Activated naive CD4-positive, alpha-beta T cell treated with anti-CD3 and anti-CD28 coated beads, Interleukin-2, amount 50 U/mL, for 72 hours (primary cell): ENCODE measurements at regions not wholly inside any gene's neighbourhood (a gene's known extent, or its start where the extent isn't known, plus 50 kb on each side); places are given as distances from the start of the nearest gene placed in this dataset.

ENCODE experiments used
- ATAC-seq, 2 donors: fragments of 150-1000 bp; cut with Tn5 transposase; 2 replicates each; pipeline ENCODE4 v1.10.0; 2021; ENCODE audit warnings: mild to moderate bottlenecking in 2 of 2, moderate library complexity in 2 of 2
- DNase-seq, 2 donors: peaks; one replicate each; pipeline ENCODE4 v3.0.0; 2021 to 2022; ENCODE audit warnings: low spot score in 2 of 2
- H3K27ac Mint-ChIP-seq, 2 donors: one replicate each; pipeline ENCODE4 v1.8.0; 2022; ENCODE audit warnings: mild to moderate bottlenecking in 2 of 2, mixed read lengths in 2 of 2
- H3K36me3 Mint-ChIP-seq, 2 donors: one replicate each; pipeline ENCODE4 v1.8.0; 2022; ENCODE audit warnings: mixed read lengths in 2 of 2
- H3K9me3 Mint-ChIP-seq, 2 donors: one replicate each; pipeline ENCODE4 v1.8.0; 2022; ENCODE audit warnings: mixed read lengths in 2 of 2

DNA sequence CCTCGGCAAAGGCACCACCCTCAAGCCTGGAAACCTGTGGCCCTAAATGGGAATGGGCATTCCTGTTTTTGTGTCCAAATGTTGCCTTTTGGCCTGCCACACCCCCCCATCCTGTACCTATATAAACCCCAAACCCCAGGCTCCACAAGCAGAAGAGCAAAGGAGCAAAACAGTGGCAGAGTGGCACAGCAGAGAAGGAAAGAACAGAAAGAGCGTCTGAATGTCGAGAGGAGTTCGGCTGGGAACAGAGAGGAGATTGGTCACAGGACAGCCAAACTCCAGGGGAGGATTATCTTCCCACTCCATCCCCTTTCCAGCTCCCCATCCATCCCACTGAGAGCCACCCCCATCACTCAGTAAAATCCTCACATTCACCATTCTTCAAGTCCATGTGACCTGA is 58.0 kb upstream of the PREP start:
- Mint-ChIP-seq H3K9me3 (peaks cover 6 to 9% of the 10 kb centered on the region in 2 donors), H3K27ac (no peak overlapping the region)

DNA sequence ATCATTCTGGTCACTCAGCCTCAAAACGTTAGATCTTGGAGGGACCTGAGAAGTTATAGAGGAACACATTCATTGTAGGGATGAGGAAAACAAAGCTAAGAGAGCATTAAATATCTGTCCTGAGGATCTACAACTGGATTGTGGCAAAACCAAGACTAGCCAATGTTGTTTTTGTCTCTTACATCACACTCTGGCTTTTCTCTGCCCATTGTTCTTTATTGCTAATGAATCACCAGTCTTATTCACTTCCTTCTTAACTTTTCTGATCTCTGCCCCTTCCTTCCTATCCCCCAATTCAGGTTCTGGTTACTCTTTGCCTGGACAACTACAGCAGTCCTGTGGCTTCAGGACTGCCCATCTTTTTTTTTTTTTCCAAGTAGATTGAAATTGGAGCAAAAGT is 57.0 kb upstream of the PREP start:
- DNase-seq (no peak), ATAC-seq (no peak)
- H3K9me3 Mint-ChIP-seq: peaks cover 3% of the 10 kb centered on the region in 2 donors
- no peak overlapping the region for H3K27ac Mint-ChIP-seq
- peaks cover 0 to 7% of the 10 kb centered on the region in 2 donors for H3K36me3 Mint-ChIP-seq

More for the DNA sequence above, 58.0 kb upstream of the PREP start:
- no peak for ATAC-seq
- no peak for DNase-seq
- H3K36me3 Mint-ChIP-seq: peaks cover 0 to 13% of the 10 kb centered on the region in 2 donors

DNA sequence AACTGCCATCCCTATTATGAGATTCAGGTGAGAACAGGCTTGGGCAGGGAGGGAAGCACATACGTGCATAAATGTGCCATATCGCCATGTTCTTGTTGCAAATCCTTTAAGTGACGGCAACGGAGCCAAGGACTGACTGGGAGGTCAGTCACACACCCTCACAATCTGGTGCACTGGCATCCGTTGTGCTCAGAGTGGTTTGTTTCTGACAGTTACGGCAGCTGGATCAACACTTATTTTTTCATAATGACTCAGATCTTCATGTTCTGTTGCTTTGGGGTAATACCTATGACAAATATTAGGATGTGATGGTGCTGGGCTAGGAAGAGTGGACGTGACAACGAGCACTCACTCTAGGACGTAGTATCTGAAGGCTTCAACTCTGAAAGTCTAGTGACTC is 56.2 kb upstream of the PREP start:
- Mint-ChIP-seq H3K36me3 (no peaks in the 10 kb centered on the region), H3K27ac (no peak overlapping the region), H3K9me3 (peaks cover 0 to 5% of the 10 kb centered on the region in 2 donors)
- ATAC-seq (peak; percentile 66 to 75), DNase-seq (no peak)

DNA sequence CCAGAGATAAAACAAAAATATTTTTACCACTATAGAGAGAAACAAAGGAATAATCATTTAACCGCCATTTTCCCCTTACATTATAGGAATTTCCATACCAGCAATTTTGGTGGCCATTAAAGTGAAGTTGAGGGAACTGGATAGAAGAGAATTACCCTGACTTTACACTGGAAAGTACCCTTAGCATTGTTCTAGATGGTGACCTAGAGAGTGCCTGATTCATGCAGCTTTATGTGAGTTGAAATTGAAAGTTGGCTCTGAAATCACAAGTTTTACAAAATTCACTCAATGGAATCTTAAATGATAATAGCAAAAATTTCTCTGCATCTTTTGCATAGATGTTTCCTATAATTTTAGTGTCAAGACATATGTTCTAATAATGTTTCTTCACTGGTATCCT is 55.7 kb upstream of the PREP start:
- H3K9me3 Mint-ChIP-seq: peaks cover 0 to 6% of the 10 kb centered on the region in 2 donors
- H3K36me3 Mint-ChIP-seq: no peaks in the 10 kb centered on the region
- H3K27ac Mint-ChIP-seq: no peak overlapping the region
- DNase-seq: no peak
- no peak for ATAC-seq

DNA sequence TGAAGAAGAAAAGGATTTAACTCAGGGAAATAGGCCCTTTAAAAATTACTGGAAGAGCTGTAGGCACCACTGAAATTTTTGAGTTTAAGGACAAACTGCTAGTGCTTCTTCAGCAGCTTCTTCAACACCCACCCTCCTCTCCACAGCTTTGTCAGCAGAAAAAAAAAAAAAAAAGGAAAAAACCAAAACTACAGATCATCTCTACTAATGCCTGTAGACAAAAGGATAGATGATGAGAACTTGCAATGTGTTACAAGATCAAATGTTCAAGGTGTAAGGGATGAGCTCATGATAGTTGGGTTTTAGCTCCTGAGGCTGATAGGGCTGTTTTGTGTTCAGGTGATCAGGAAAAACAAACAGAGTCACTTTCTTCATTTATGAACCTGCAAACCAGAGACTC is 55.2 kb upstream of the PREP start:
- DNase-seq (no peak), ATAC-seq (no peak)
- peaks cover 0 to 6% of the 10 kb centered on the region in 2 donors for H3K9me3 Mint-ChIP-seq
- no peak overlapping the region for H3K27ac Mint-ChIP-seq
- H3K36me3 Mint-ChIP-seq: no peaks in the 10 kb centered on the region

DNA sequence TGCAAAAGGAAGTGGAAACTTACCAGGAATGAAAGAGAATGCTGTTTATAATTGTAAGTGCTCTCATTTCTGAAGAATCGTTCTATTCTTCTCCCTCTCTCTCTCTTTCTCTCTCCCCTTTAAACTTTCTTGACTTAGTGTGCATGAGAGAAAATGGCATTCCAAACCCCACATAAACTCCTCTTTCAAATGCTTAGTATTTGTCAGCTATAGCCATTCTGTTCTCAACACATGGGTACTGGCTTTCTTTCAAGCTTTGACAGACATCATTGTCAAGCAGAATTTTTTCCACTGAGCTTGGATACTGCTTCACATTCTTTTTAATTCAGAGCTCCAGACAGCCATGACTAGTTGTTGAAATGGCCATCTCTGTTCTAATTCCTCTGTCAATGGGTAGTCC is 51.1 kb upstream of the PREP start:
- DNase-seq (no peak), ATAC-seq (no peak)
- H3K36me3 Mint-ChIP-seq: no peaks in the 10 kb centered on the region
- H3K27ac Mint-ChIP-seq: no peak overlapping the region
- peaks cover 0 to 6% of the 10 kb centered on the region in 2 donors for H3K9me3 Mint-ChIP-seq

DNA sequence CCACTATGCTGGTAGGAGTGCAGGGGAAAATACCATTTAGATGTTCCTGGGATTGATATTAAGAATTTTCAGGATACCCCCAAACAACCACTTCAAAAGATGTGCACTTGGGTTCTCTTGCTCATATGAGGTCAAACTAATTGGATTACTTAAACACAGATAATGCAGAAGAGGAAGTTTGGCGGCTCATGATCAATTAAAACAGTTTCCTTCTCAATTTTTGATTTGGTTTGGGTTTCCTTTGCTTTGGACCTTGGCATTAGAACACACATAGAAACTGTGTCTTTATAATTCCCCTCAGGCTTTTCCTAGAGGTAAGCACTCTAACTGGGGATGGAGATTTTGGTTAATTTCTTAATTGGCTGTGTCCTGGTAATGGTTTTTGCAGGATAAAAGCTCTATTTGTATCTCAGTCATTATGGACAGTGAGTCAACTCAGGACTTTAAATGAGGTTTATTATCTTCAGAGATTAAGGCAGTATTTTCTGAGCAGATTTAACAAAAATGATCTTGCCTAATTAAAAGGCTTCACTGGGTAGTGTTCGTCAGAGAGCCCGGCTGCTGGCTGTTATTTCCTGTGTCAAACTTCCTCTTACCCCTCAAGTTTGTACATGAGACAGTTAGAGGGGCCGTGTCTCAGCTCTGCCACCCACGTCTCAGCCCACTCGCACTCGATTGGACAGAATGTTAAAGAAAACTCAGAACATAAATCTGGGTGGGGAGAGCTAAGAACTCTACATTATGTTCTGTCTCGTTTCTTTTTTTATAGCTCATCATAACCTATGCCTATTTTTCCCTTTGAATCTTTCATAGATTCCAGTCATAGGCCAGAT is 50.3 kb upstream of the PREP start:
- ATAC-seq (peak in 1 of 2 donors; percentile 22), DNase-seq (no peak)
- Mint-ChIP-seq H3K9me3 (peaks cover 0 to 6% of the 10 kb centered on the region in 2 donors), H3K27ac (no peak overlapping the region), H3K36me3 (no peaks in the 10 kb centered on the region)
